ENCODE measurements at regions not wholly inside any gene's neighbourhood (a gene's known extent, or its start where the extent isn't known, plus 50 kb on each side); places are given as distances from the start of the nearest gene placed in this dataset.

- TF ChIP-seq, protein P1, sequence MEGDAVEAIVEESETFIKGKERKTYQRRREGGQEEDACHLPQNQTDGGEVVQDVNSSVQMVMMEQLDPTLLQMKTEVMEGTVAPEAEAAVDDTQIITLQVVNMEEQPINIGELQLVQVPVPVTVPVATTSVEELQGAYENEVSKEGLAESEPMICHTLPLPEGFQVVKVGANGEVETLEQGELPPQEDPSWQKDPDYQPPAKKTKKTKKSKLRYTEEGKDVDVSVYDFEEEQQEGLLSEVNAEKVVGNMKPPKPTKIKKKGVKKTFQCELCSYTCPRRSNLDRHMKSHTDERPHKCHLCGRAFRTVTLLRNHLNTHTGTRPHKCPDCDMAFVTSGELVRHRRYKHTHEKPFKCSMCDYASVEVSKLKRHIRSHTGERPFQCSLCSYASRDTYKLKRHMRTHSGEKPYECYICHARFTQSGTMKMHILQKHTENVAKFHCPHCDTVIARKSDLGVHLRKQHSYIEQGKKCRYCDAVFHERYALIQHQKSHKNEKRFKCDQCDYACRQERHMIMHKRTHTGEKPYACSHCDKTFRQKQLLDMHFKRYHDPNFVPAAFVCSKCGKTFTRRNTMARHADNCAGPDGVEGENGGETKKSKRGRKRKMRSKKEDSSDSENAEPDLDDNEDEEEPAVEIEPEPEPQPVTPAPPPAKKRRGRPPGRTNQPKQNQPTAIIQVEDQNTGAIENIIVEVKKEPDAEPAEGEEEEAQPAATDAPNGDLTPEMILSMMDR (IDR thresholded peaks at IDR 0.05; ENCODE audit: insufficient read depth, low read depth, low read length): no peak
- TF ChIP-seq EZH2 (IDR thresholded peaks at IDR 0.05; ENCODE audit: insufficient read depth, low read length): no peak
Measured at GRCh38 chr3:162295323-162295983, 798.8 kb downstream of the OTOL1 start.
